Skeletal muscle tissue (tissue), 3 donors: ENCODE measurements at regions not wholly inside any gene's neighbourhood (a gene's known extent, or its start where the extent isn't known, plus 50 kb on each side); places are given as distances from the start of the nearest gene placed in this dataset.
"Not testable (repeated sequence)": the region's sequence is repeated elsewhere in the genome, so short reads cannot be mapped to it uniquely, and the experiment has no call there.

Experiments used
- H3K27ac ChIP-seq: one replicate; pipeline ENCODE4 v1.7.0; 2013; ENCODE audit warnings: mild to moderate bottlenecking, low read depth, low read length, inconsistent platforms
- H3K27me3 ChIP-seq, 3 donors: one replicate each; pipeline ENCODE4 v1.7.0; 2013; ENCODE audit warnings: low read length in 3 of 3; ENCODE audit not compliant: control insufficient read depth in 3 of 3, insufficient read depth in 3 of 3
- H3K36me3 ChIP-seq, 3 donors: one replicate each; pipeline ENCODE4 v1.7.0; 2013; ENCODE audit warnings: low read length in 3 of 3; ENCODE audit not compliant: control insufficient read depth in 3 of 3, insufficient read depth in 3 of 3
- H3K4me1 ChIP-seq, 3 donors: one replicate each; pipeline ENCODE4 v1.7.0; 2013; ENCODE audit warnings: low read length in 3 of 3, mild to moderate bottlenecking in 3 of 3; ENCODE audit not compliant: control insufficient read depth in 3 of 3, insufficient read depth in 3 of 3
- H3K4me3 ChIP-seq, 3 donors: one replicate each; pipeline ENCODE4 v1.7.0; 2013; ENCODE audit warnings: low read length in 3 of 3
- H3K9ac ChIP-seq, 3 donors: one replicate each; pipeline ENCODE4 v1.7.0; 2013; ENCODE audit warnings: low read length in 3 of 3, mild to moderate bottlenecking in 3 of 3, moderate library complexity in 2 of 3, low read depth in 1 of 3
- H3K9me3 ChIP-seq, 3 donors: one replicate each; pipeline ENCODE4 v1.7.0; 2013; ENCODE audit warnings: low read length in 3 of 3; ENCODE audit not compliant: control insufficient read depth in 3 of 3
- donor health status: Osteomylitis.

- H3K9me3 ChIP-seq = no peaks in the 10 kb centered on the region
- no peak overlapping the region for H3K4me3 ChIP-seq
- H3K27ac ChIP-seq = no peak overlapping the region
- H3K36me3 ChIP-seq = no peaks in the 10 kb centered on the region
- H3K27me3 ChIP-seq = no peaks in the 10 kb centered on the region
- H3K9ac ChIP-seq = no peak overlapping the region
- H3K4me1 ChIP-seq = no peaks in the 10 kb centered on the region
Measured at GRCh38 chr12:71385155-71385554, 54.4 kb upstream of the LGR5 start.

GRCh38 chr12:71376711-71377355, 62.8 kb upstream of the LGR5 start:
- not testable (repeated sequence) for H3K9ac ChIP-seq, H3K4me3 ChIP-seq, H3K27ac ChIP-seq, H3K9me3 ChIP-seq, H3K36me3 ChIP-seq, H3K27me3 ChIP-seq, H3K4me1 ChIP-seq

GRCh38 chr12:71371122-71371521, 68.5 kb upstream of the LGR5 start:
- H3K27ac ChIP-seq = no peak overlapping the region

GRCh38 chr12:71360013-71360412, 79.6 kb upstream of the LGR5 start:
- Histone ChIP-seq H3K27ac (no peak overlapping the region), H3K36me3 (no peaks in the 10 kb centered on the region), H3K4me3 (no peak overlapping the region), H3K9me3 (peaks cover 0 to 5% (median 1%) of the 10 kb centered on the region in 3 donors), H3K9ac (no peak overlapping the region), H3K4me1 (no peaks in the 10 kb centered on the region), H3K27me3 (no peaks in the 10 kb centered on the region)

More at GRCh38 chr12:71371122-71371521, 68.5 kb upstream of the LGR5 start:
- no peaks in the 10 kb centered on the region for H3K36me3 ChIP-seq
- no peaks in the 10 kb centered on the region for H3K9me3 ChIP-seq
- no peak overlapping the region for H3K4me3 ChIP-seq
- H3K27me3 ChIP-seq = no peaks in the 10 kb centered on the region
- H3K9ac ChIP-seq = no peak overlapping the region
- H3K4me1 ChIP-seq = no peaks in the 10 kb centered on the region

GRCh38 chr12:71356569-71356968, 83.0 kb upstream of the LGR5 start:
- no peaks in the 10 kb centered on the region for H3K36me3 ChIP-seq
- H3K27ac ChIP-seq = no peak overlapping the region
- no peaks in the 10 kb centered on the region for H3K4me1 ChIP-seq
- peaks cover 0 to 2% (median 1%) of the 10 kb centered on the region in 3 donors for H3K9me3 ChIP-seq
- no peaks in the 10 kb centered on the region for H3K27me3 ChIP-seq
- no peak overlapping the region for H3K4me3 ChIP-seq
- no peak overlapping the region for H3K9ac ChIP-seq

GRCh38 chr12:71354871-71355270, 84.7 kb upstream of the LGR5 start:
- Histone ChIP-seq H3K36me3 (no peaks in the 10 kb centered on the region), H3K4me3 (no peak overlapping the region), H3K27me3 (no peaks in the 10 kb centered on the region), H3K4me1 (no peaks in the 10 kb centered on the region), H3K27ac (no peak overlapping the region), H3K9ac (no peak overlapping the region), H3K9me3 (peaks cover 0 to 1% (median 0%) of the 10 kb centered on the region in 3 donors)

GRCh38 chr12:71353607-71354006, 86.0 kb upstream of the LGR5 start:
- Histone ChIP-seq H3K4me3 (no peak overlapping the region), H3K9me3 (no peaks in the 10 kb centered on the region), H3K27me3 (no peaks in the 10 kb centered on the region), H3K27ac (no peak overlapping the region), H3K36me3 (no peaks in the 10 kb centered on the region), H3K9ac (no peak overlapping the region), H3K4me1 (no peaks in the 10 kb centered on the region)

GRCh38 chr12:71349950-71350349, 89.6 kb upstream of the LGR5 start:
- H3K4me3 ChIP-seq = no peak overlapping the region
- H3K9me3 ChIP-seq = no peaks in the 10 kb centered on the region
- no peak overlapping the region for H3K27ac ChIP-seq
- H3K27me3 ChIP-seq = no peaks in the 10 kb centered on the region
- no peak overlapping the region for H3K9ac ChIP-seq
- no peaks in the 10 kb centered on the region for H3K36me3 ChIP-seq
- H3K4me1 ChIP-seq = peaks cover 0 to 2% (median 0%) of the 10 kb centered on the region in 3 donors

GRCh38 chr12:71338933-71339332, 100.7 kb upstream of the LGR5 start:
- Histone ChIP-seq H3K27me3 (no peaks in the 10 kb centered on the region), H3K4me1 (no peaks in the 10 kb centered on the region), H3K9me3 (no peaks in the 10 kb centered on the region), H3K36me3 (no peaks in the 10 kb centered on the region), H3K27ac (no peak overlapping the region), H3K9ac (no peak overlapping the region), H3K4me3 (no peak overlapping the region)

GRCh38 chr12:71335963-71336257, 103.7 kb upstream of the LGR5 start:
- H3K9ac ChIP-seq = no peak overlapping the region
- no peaks in the 10 kb centered on the region for H3K36me3 ChIP-seq
- H3K4me3 ChIP-seq = no peak overlapping the region
- H3K27ac ChIP-seq = no peak overlapping the region
- H3K4me1 ChIP-seq = no peaks in the 10 kb centered on the region
- H3K27me3 ChIP-seq = no peaks in the 10 kb centered on the region
- H3K9me3 ChIP-seq = no peaks in the 10 kb centered on the region
